Heart left ventricle (tissue), 13 donors: ENCODE measurements at regions not wholly inside any gene's neighbourhood (a gene's known extent, or its start where the extent isn't known, plus 50 kb on each side); places are given as distances from the start of the nearest gene placed in this dataset.

ENCODE experiments used
- POLR2A ChIP-seq, 2 donors: fragments of 450-650 bp; IDR thresholded peaks; one replicate each; pipeline ENCODE4 v1.6.1; 2017; ENCODE audit warnings: antibody characterized with exemption in 2 of 2, mild to moderate bottlenecking in 2 of 2, moderate library complexity in 2 of 2
- TF ChIP-seq, protein P1 (sequence below), 12 donors: fragments of 200-600 bp; sonication (generic) in 4 of 12; IDR thresholded peaks; one replicate each; pipeline versions ENCODE4 v1.5.0 to v1.8.0; 2018 to 2022; ENCODE audit warnings: antibody characterized with exemption in 12 of 12, mild to moderate bottlenecking in 5 of 12
- donor health status: ischemic (EF 13 %, LVEDD 7.1; RV severe dilation, severe dysfunction).
- donor health status: DM: no; HTN: yes; CAD: no.
- donor health status: DM: no; HTN: no; CAD: no.
- donor health status: ischemic (EF 25% LVEDD 6.9; RV normal size, moderate dysfunction).
- donor health status: ischemic (EF 25% LVEDD 5.7; RV mildly dilated, moderate dysfunction).
- donor health status: ischemic (EF 35%, LVEDD 5.7; RV mildly dilated, moderate dysfunction).
- donor health status: nonischemic (EF 11% LVEDD 7.7; RV severe dilation, severe dysfunction).
- donor health status: DM: yes; HTN: yes; CAD: no.
- donor health status: PGD.
- donor health status: ischemic (EF 29% LVEDD 5.4; RV normal size, mild dysfunction).
- donor health status: nonischemic (EF 23%, LVEDD 6.1; RV moderate dilation, normal function).

DNA sequence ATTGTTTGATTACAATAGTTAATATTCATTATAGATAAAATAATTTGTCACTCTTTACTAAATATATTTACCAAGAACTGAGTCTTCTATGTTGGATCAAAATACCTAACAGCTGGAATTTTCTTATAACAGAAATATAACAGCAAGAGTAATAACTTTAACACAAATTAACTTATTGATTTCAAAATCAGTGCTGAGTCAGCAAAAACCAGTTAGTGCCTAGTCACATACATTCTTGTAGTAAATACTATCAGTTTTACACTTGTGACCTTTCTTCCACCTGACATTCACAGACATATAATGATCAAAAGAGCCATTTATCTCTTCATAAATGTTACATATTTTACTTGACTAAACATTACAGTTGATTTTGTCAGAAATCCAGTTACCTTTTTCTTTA is 1141.4 kb upstream of the ADGRB3 start:
- no peak for TF ChIP-seq POLR2A (IDR thresholded peaks at IDR 0.05)
- TF ChIP-seq, protein P1, sequence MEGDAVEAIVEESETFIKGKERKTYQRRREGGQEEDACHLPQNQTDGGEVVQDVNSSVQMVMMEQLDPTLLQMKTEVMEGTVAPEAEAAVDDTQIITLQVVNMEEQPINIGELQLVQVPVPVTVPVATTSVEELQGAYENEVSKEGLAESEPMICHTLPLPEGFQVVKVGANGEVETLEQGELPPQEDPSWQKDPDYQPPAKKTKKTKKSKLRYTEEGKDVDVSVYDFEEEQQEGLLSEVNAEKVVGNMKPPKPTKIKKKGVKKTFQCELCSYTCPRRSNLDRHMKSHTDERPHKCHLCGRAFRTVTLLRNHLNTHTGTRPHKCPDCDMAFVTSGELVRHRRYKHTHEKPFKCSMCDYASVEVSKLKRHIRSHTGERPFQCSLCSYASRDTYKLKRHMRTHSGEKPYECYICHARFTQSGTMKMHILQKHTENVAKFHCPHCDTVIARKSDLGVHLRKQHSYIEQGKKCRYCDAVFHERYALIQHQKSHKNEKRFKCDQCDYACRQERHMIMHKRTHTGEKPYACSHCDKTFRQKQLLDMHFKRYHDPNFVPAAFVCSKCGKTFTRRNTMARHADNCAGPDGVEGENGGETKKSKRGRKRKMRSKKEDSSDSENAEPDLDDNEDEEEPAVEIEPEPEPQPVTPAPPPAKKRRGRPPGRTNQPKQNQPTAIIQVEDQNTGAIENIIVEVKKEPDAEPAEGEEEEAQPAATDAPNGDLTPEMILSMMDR (IDR thresholded peaks at IDR 0.05), result no peak
